ENCODE measurements at regions not wholly inside any gene's neighbourhood (a gene's known extent, or its start where the extent isn't known, plus 50 kb on each side); places are given as distances from the start of the nearest gene placed in this dataset.

GRCh38 chr1:95388031-95388430 is 154.0 kb downstream of the RWDD3 start:
- DNase-seq (ENCODE audit: insufficient read length, low spot score, missing footprints) = no peak
- H3K27ac ChIP-seq (ENCODE audit: low read depth, low read length) = no peak overlapping the region
- H4K20me1 ChIP-seq (ENCODE audit: insufficient read depth, low read length) = no peaks in the 10 kb centered on the region

GRCh38 chr1:95393434-95393833 is 159.4 kb downstream of the RWDD3 start:
- no peak for DNase-seq (ENCODE audit: insufficient read length, low spot score, missing footprints)
- H2AFZ ChIP-seq (ENCODE audit: low read length) = no peak overlapping the region
- no peaks in the 10 kb centered on the region for H3K79me2 ChIP-seq (ENCODE audit: insufficient read depth, low read length)
- no peak overlapping the region for H3K27ac ChIP-seq (ENCODE audit: low read depth, low read length)
- H3K4me1 ChIP-seq (ENCODE audit: insufficient read depth, low read length) = no peaks in the 10 kb centered on the region
- H3K4me2 ChIP-seq (ENCODE audit: insufficient read depth, low read length) = no peak overlapping the region
- no peak overlapping the region for H3K4me3 ChIP-seq (ENCODE audit: insufficient read depth, low read length)
- H3K36me3 ChIP-seq (ENCODE audit: insufficient read depth, low read length) = no peaks in the 10 kb centered on the region
- H3K9me3 ChIP-seq (ENCODE audit: low read depth, low read length) = no peaks in the 10 kb centered on the region
- no peaks in the 10 kb centered on the region for H4K20me1 ChIP-seq (ENCODE audit: insufficient read depth, low read length)
- TF ChIP-seq CTCF (IDR thresholded peaks at IDR 0.05; ENCODE audit: extremely low read depth, low read depth, low read length) = no peak
- no peaks in the 10 kb centered on the region for H3K27me3 ChIP-seq (ENCODE audit: insufficient read depth, low read length)

More at GRCh38 chr1:95388031-95388430, 154.0 kb downstream of the RWDD3 start:
- Histone ChIP-seq H2AFZ (ENCODE audit: low read length) (no peak overlapping the region), H3K36me3 (ENCODE audit: insufficient read depth, low read length) (no peaks in the 10 kb centered on the region), H3K4me2 (ENCODE audit: insufficient read depth, low read length) (no peak overlapping the region), H3K4me3 (ENCODE audit: insufficient read depth, low read length) (no peak overlapping the region), H3K4me1 (ENCODE audit: insufficient read depth, low read length) (no peaks in the 10 kb centered on the region), H3K79me2 (ENCODE audit: insufficient read depth, low read length) (no peaks in the 10 kb centered on the region), H3K27me3 (ENCODE audit: insufficient read depth, low read length) (no peaks in the 10 kb centered on the region), H3K9me3 (ENCODE audit: low read depth, low read length) (no peaks in the 10 kb centered on the region)
- TF ChIP-seq CTCF (IDR thresholded peaks at IDR 0.05; ENCODE audit: extremely low read depth, low read depth, low read length) = no peak

- no peak overlapping the region for H3K4me2 ChIP-seq (ENCODE audit: insufficient read depth, low read length)
- no peaks in the 10 kb centered on the region for H3K9me3 ChIP-seq (ENCODE audit: low read depth, low read length)
- TF ChIP-seq CTCF (IDR thresholded peaks at IDR 0.05; ENCODE audit: extremely low read depth, low read depth, low read length) = no peak
- no peaks in the 10 kb centered on the region for H3K36me3 ChIP-seq (ENCODE audit: insufficient read depth, low read length)
- no peak overlapping the region for H3K27ac ChIP-seq (ENCODE audit: low read depth, low read length)
- H3K4me3 ChIP-seq (ENCODE audit: insufficient read depth, low read length) = no peak overlapping the region
- no peaks in the 10 kb centered on the region for H3K4me1 ChIP-seq (ENCODE audit: insufficient read depth, low read length)
- no peaks in the 10 kb centered on the region for H3K79me2 ChIP-seq (ENCODE audit: insufficient read depth, low read length)
- H4K20me1 ChIP-seq (ENCODE audit: insufficient read depth, low read length) = no peaks in the 10 kb centered on the region
- H3K27me3 ChIP-seq (ENCODE audit: insufficient read depth, low read length) = no peaks in the 10 kb centered on the region
- DNase-seq (ENCODE audit: insufficient read length, low spot score, missing footprints) = no peak
- no peak overlapping the region for H2AFZ ChIP-seq (ENCODE audit: low read length)
Observed at GRCh38 chr1:95396557-95396956, 162.5 kb downstream of the RWDD3 start.

- Histone ChIP-seq H2AFZ (ENCODE audit: low read length) (no peak overlapping the region), H3K79me2 (ENCODE audit: insufficient read depth, low read length) (no peaks in the 10 kb centered on the region), H3K4me2 (ENCODE audit: insufficient read depth, low read length) (no peak overlapping the region), H3K27me3 (ENCODE audit: insufficient read depth, low read length) (no peaks in the 10 kb centered on the region), H3K9me3 (ENCODE audit: low read depth, low read length) (no peaks in the 10 kb centered on the region), H3K27ac (ENCODE audit: low read depth, low read length) (no peak overlapping the region), H3K36me3 (ENCODE audit: insufficient read depth, low read length) (no peaks in the 10 kb centered on the region), H3K4me1 (ENCODE audit: insufficient read depth, low read length) (no peaks in the 10 kb centered on the region), H3K4me3 (ENCODE audit: insufficient read depth, low read length) (no peak overlapping the region), H4K20me1 (ENCODE audit: insufficient read depth, low read length) (no peaks in the 10 kb centered on the region)
- TF ChIP-seq CTCF (IDR thresholded peaks at IDR 0.05; ENCODE audit: extremely low read depth, low read depth, low read length) = no peak
- no peak for DNase-seq (ENCODE audit: insufficient read length, low spot score, missing footprints)
Observed at GRCh38 chr1:95402780-95403179, 168.8 kb downstream of the RWDD3 start.
